ENCODE measurements at regions not wholly inside any gene's neighbourhood (a gene's known extent, or its start where the extent isn't known, plus 50 kb on each side); places are given as distances from the start of the nearest gene placed in this dataset.

- H3K4me3 ChIP-seq (ENCODE audit: low read depth in 1 of 3, low read length in 3 of 3) = no peak overlapping the region
These were observed 178.4 kb upstream of the CDH20 start for GRCh38 chr18:61154866-61155265.

More at GRCh38 chr18:61154866-61155265, 178.4 kb upstream of the CDH20 start:
- WGBS = 71% methylated on average over 3 of the region's 3 CpGs
- Histone ChIP-seq H3K9ac (ENCODE audit: low read depth in 1 of 2, low read length in 2 of 2) (no peak overlapping the region), H3K36me3 (ENCODE audit: control insufficient read depth in 4 of 4, insufficient read depth in 3 of 4, low read depth in 1 of 4, low read length in 3 of 4) (no peaks in the 10 kb centered on the region), H3K27me3 (ENCODE audit: control insufficient read depth in 4 of 4, insufficient read depth in 4 of 4, low read length in 3 of 4) (no peaks in the 10 kb centered on the region), H3K9me3 (ENCODE audit: control insufficient read depth in 4 of 4, low read length in 3 of 4) (no peaks in the 10 kb centered on the region), H3K27ac (ENCODE audit: low read depth in 1 of 2, low read length in 2 of 2) (no peak overlapping the region), H3K4me1 (ENCODE audit: control insufficient read depth in 4 of 4, insufficient read depth in 4 of 4, low read length in 3 of 4) (no peaks in the 10 kb centered on the region)
- no peak for DNase-seq (ENCODE audit: low spot score)
- TF ChIP-seq JUND (IDR thresholded peaks at IDR 0.05) (no peak), NR2F2 (IDR thresholded peaks at IDR 0.05) (no peak), HNF4A (conservative IDR thresholded peaks at IDR 0.05) (no peak), ZBTB33 (IDR thresholded peaks at IDR 0.05) (no peak), FOXA1 (IDR thresholded peaks at IDR 0.05) (no peak), ATF3 (IDR thresholded peaks at IDR 0.05) (no peak), FOXA2 (IDR thresholded peaks at IDR 0.05) (no peak), RXRA (IDR thresholded peaks at IDR 0.05) (no peak), YY1 (IDR thresholded peaks at IDR 0.05) (no peak), RAD21 (IDR thresholded peaks at IDR 0.05) (no peak), EGR1 (IDR thresholded peaks at IDR 0.05; ENCODE audit: low read depth in 2 of 2) (no peak), MAX (IDR thresholded peaks at IDR 0.05) (no peak), SP1 (IDR thresholded peaks at IDR 0.05) (no peak), HNF4G (IDR thresholded peaks at IDR 0.05) (no peak), GABPA (IDR thresholded peaks at IDR 0.05 in 1 of 2, conservative IDR thresholded peaks at IDR 0.05 in 1 of 2) (no peak), TAF1 (conservative IDR thresholded peaks at IDR 0.05) (no peak)
- TF ChIP-seq, protein P1, sequence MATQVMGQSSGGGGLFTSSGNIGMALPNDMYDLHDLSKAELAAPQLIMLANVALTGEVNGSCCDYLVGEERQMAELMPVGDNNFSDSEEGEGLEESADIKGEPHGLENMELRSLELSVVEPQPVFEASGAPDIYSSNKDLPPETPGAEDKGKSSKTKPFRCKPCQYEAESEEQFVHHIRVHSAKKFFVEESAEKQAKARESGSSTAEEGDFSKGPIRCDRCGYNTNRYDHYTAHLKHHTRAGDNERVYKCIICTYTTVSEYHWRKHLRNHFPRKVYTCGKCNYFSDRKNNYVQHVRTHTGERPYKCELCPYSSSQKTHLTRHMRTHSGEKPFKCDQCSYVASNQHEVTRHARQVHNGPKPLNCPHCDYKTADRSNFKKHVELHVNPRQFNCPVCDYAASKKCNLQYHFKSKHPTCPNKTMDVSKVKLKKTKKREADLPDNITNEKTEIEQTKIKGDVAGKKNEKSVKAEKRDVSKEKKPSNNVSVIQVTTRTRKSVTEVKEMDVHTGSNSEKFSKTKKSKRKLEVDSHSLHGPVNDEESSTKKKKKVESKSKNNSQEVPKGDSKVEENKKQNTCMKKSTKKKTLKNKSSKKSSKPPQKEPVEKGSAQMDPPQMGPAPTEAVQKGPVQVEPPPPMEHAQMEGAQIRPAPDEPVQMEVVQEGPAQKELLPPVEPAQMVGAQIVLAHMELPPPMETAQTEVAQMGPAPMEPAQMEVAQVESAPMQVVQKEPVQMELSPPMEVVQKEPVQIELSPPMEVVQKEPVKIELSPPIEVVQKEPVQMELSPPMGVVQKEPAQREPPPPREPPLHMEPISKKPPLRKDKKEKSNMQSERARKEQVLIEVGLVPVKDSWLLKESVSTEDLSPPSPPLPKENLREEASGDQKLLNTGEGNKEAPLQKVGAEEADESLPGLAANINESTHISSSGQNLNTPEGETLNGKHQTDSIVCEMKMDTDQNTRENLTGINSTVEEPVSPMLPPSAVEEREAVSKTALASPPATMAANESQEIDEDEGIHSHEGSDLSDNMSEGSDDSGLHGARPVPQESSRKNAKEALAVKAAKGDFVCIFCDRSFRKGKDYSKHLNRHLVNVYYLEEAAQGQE (IDR thresholded peaks at IDR 0.05) = no peak
- TF ChIP-seq, protein P2, sequence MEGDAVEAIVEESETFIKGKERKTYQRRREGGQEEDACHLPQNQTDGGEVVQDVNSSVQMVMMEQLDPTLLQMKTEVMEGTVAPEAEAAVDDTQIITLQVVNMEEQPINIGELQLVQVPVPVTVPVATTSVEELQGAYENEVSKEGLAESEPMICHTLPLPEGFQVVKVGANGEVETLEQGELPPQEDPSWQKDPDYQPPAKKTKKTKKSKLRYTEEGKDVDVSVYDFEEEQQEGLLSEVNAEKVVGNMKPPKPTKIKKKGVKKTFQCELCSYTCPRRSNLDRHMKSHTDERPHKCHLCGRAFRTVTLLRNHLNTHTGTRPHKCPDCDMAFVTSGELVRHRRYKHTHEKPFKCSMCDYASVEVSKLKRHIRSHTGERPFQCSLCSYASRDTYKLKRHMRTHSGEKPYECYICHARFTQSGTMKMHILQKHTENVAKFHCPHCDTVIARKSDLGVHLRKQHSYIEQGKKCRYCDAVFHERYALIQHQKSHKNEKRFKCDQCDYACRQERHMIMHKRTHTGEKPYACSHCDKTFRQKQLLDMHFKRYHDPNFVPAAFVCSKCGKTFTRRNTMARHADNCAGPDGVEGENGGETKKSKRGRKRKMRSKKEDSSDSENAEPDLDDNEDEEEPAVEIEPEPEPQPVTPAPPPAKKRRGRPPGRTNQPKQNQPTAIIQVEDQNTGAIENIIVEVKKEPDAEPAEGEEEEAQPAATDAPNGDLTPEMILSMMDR (IDR thresholded peaks at IDR 0.05; ENCODE audit: low read depth, low read length, missing input control) = no peak
